ENCODE measurements at regions not wholly inside any gene's neighbourhood (a gene's known extent, or its start where the extent isn't known, plus 50 kb on each side); places are given as distances from the start of the nearest gene placed in this dataset.

DNA sequence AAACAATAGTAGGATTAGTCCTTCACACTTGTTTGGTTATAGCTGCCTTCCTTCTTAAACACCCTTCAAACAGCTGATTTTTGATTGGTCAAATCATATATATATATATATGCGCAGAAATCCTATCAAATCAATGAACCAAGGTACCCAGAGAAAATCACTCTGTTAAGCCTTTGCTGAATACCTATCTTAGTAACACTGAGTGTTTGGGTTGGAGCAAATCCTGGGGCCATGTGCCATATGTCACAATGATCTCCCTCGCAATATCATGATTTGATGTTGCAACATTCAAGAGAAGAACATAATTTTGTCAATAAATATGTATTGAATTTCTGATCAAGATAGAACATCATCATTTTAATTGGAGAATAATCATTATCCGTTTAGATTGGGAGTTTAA lies 795.6 kb downstream of the REEP3 start:
- TF ChIP-seq, protein P1, sequence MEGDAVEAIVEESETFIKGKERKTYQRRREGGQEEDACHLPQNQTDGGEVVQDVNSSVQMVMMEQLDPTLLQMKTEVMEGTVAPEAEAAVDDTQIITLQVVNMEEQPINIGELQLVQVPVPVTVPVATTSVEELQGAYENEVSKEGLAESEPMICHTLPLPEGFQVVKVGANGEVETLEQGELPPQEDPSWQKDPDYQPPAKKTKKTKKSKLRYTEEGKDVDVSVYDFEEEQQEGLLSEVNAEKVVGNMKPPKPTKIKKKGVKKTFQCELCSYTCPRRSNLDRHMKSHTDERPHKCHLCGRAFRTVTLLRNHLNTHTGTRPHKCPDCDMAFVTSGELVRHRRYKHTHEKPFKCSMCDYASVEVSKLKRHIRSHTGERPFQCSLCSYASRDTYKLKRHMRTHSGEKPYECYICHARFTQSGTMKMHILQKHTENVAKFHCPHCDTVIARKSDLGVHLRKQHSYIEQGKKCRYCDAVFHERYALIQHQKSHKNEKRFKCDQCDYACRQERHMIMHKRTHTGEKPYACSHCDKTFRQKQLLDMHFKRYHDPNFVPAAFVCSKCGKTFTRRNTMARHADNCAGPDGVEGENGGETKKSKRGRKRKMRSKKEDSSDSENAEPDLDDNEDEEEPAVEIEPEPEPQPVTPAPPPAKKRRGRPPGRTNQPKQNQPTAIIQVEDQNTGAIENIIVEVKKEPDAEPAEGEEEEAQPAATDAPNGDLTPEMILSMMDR (IDR thresholded peaks at IDR 0.05) = no peak
- Histone ChIP-seq H3K27ac (no peak overlapping the region), H3K36me3 (no peaks in the 10 kb centered on the region), H3K9me3 (no peaks in the 10 kb centered on the region), H3K4me1 (ENCODE audit: control insufficient read depth in 1 of 2, insufficient read depth in 1 of 2, low read depth in 1 of 2, low read length in 1 of 2) (no peaks in the 10 kb centered on the region), H3K27me3 (no peaks in the 10 kb centered on the region), H3K4me3 (ENCODE audit: low read depth in 1 of 2, low read length in 1 of 2) (no peak overlapping the region)

DNA sequence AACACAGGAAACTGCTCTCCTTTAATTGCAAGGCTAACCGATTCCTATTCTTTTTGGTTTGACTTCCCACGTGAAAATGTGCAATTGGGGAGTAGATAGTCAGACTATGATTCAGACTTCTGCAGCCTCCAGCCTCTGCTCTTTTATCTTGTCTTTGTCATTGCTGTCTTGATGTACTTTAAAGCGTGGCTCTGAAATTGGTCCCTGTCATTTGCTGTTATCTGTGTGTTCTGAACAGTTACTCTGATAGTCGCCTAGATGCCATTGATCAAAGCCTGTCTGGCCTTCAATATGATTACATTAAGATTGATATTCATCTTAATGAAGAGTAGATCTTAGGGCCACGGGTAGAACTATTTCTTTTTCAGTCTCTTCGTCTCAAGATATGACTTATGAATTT lies 799.2 kb downstream of the REEP3 start:
- no peaks in the 10 kb centered on the region for H3K4me1 ChIP-seq (ENCODE audit: control insufficient read depth in 1 of 2, insufficient read depth in 1 of 2, low read depth in 1 of 2, low read length in 1 of 2)
- no peaks in the 10 kb centered on the region for H3K9me3 ChIP-seq
- no peaks in the 10 kb centered on the region for H3K36me3 ChIP-seq
- no peaks in the 10 kb centered on the region for H3K27me3 ChIP-seq
- TF ChIP-seq, protein P1 (IDR thresholded peaks at IDR 0.05) = no peak
- H3K4me3 ChIP-seq (ENCODE audit: low read depth in 1 of 2, low read length in 1 of 2) = no peak overlapping the region
- H3K27ac ChIP-seq = no peak overlapping the region

DNA sequence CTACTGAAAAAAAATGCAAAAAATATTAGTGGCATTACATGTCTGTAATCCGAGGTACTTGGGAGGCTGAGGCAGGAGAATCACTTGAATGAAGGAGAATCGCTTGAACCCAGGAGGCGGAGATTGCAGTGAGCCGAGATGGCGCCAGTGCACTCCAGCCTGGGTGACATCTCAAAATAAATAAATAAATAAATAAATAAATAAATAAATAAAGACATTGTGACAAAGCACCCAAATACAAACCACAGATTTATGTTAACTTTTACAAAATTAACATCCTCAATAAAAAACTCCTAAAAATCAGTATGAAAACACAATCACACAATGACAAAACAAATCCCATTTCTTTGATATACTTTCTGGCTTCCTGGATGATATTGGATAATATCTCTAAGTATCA lies 808.3 kb downstream of the REEP3 start:
- Histone ChIP-seq H3K27me3 (no peaks in the 10 kb centered on the region), H3K27ac (no peak overlapping the region), H3K36me3 (no peaks in the 10 kb centered on the region), H3K4me3 (ENCODE audit: low read depth in 1 of 2, low read length in 1 of 2) (no peak overlapping the region), H3K9me3 (no peaks in the 10 kb centered on the region), H3K4me1 (ENCODE audit: control insufficient read depth in 1 of 2, insufficient read depth in 1 of 2, low read depth in 1 of 2, low read length in 1 of 2) (no peaks in the 10 kb centered on the region)
- TF ChIP-seq, protein P1 (IDR thresholded peaks at IDR 0.05) = no peak

DNA sequence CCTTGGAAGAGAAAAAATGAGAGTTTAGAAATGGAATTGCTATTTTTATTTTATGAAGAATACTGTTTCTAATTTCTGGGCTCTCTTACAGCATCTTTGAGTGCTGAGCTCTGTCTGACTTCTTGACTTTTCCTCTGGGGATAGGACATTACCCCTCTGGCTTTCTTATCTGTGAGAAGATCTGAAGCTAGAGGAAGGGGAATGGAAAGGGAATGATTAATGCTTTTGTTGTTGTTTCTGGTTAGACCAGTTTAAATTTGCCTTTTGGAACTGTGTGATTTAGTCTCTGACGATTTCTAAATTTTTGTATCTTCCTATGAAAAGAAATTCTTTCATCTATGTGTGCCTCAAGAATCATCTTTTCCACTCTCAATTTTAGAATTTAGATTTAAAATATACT lies 811.4 kb downstream of the REEP3 start:
- no peak overlapping the region for H3K4me3 ChIP-seq (ENCODE audit: low read depth in 1 of 2, low read length in 1 of 2)
- H3K27me3 ChIP-seq = no peaks in the 10 kb centered on the region
- TF ChIP-seq, protein P1 (IDR thresholded peaks at IDR 0.05) = no peak
- no peak overlapping the region for H3K27ac ChIP-seq
- no peaks in the 10 kb centered on the region for H3K4me1 ChIP-seq (ENCODE audit: control insufficient read depth in 1 of 2, insufficient read depth in 1 of 2, low read depth in 1 of 2, low read length in 1 of 2)
- no peaks in the 10 kb centered on the region for H3K36me3 ChIP-seq
- H3K9me3 ChIP-seq = no peaks in the 10 kb centered on the region

DNA sequence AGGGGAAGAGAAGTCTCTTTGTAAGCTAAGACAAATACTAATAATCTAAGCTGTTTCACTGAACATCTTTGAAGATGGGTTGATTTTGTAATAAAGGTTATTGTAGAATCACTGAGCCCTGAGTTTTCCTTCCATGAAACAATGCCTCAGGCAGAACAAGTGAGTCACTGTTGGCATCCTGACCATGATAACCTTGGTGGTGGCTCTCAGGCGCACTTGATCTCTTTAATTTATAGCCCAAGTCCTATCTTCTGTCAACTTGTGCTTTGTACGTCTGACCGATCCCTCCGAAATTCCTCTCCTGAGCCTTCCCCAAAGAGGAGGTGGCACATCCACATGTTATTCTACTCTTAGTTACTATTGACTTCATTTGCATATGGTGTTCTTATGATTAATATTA lies 812.9 kb downstream of the REEP3 start:
- Histone ChIP-seq H3K27me3 (no peaks in the 10 kb centered on the region), H3K36me3 (no peaks in the 10 kb centered on the region), H3K4me3 (ENCODE audit: low read depth in 1 of 2, low read length in 1 of 2) (no peak overlapping the region), H3K4me1 (ENCODE audit: control insufficient read depth in 1 of 2, insufficient read depth in 1 of 2, low read depth in 1 of 2, low read length in 1 of 2) (no peaks in the 10 kb centered on the region), H3K27ac (no peak overlapping the region), H3K9me3 (no peaks in the 10 kb centered on the region)
- TF ChIP-seq, protein P1 (IDR thresholded peaks at IDR 0.05) = no peak

DNA sequence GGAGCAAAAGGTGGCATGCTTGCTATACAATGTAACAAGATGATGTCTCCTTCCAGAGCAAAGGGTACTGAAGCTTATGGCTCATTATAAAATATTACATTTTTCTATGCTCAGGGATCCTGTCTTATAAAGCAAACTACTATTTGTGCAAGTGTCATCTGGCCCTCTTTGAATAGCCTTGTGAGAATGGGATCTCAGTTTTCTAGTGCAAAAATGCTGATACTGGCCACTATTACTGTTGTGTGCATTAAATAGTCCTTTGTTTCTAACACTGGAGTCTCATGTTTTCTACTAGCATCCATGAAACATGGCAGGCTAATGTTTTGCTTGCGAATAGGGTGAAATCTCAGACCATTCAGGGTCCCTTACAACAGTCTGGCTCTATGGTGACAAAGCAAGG lies 823.0 kb downstream of the REEP3 start:
- H3K27me3 ChIP-seq = no peaks in the 10 kb centered on the region
- H3K9me3 ChIP-seq = no peaks in the 10 kb centered on the region
- TF ChIP-seq, protein P1 (IDR thresholded peaks at IDR 0.05) = no peak
- H3K4me1 ChIP-seq (ENCODE audit: control insufficient read depth in 1 of 2, insufficient read depth in 1 of 2, low read depth in 1 of 2, low read length in 1 of 2) = no peaks in the 10 kb centered on the region
- no peaks in the 10 kb centered on the region for H3K36me3 ChIP-seq
- H3K4me3 ChIP-seq (ENCODE audit: low read depth in 1 of 2, low read length in 1 of 2) = no peak overlapping the region
- no peak overlapping the region for H3K27ac ChIP-seq
